Central memory CD4-positive, alpha-beta T cell (primary cell): ENCODE measurements at regions not wholly inside any gene's neighbourhood (a gene's known extent, or its start where the extent isn't known, plus 50 kb on each side); places are given as distances from the start of the nearest gene placed in this dataset.
"Not testable (repeated sequence)": the region's sequence is repeated elsewhere in the genome, so short reads cannot be mapped to it uniquely, and the experiment has no call there.

Experiments
- DNase-seq: peaks from one replicate; pipeline ENCODE4 v3.0.0; 2022

DNA sequence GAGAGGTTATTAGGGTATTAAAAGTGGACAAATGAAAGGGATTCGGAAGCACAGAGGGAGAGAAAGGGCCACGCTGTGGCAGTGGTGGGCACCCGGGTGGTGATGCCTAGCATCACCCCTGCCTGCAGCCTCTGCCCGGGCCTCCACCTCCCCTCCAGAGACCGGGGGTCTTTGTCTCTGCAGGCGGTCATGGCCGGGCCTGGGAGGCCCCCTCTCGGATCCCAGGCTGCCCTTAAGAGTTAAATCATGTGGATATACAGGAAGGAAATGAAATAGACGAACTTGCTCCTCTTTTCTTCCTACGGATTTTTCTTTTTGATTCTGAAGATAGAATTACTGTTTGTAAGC is 319.6 kb downstream of the ZNF536 start:
- DNase-seq: no peak

DNA sequence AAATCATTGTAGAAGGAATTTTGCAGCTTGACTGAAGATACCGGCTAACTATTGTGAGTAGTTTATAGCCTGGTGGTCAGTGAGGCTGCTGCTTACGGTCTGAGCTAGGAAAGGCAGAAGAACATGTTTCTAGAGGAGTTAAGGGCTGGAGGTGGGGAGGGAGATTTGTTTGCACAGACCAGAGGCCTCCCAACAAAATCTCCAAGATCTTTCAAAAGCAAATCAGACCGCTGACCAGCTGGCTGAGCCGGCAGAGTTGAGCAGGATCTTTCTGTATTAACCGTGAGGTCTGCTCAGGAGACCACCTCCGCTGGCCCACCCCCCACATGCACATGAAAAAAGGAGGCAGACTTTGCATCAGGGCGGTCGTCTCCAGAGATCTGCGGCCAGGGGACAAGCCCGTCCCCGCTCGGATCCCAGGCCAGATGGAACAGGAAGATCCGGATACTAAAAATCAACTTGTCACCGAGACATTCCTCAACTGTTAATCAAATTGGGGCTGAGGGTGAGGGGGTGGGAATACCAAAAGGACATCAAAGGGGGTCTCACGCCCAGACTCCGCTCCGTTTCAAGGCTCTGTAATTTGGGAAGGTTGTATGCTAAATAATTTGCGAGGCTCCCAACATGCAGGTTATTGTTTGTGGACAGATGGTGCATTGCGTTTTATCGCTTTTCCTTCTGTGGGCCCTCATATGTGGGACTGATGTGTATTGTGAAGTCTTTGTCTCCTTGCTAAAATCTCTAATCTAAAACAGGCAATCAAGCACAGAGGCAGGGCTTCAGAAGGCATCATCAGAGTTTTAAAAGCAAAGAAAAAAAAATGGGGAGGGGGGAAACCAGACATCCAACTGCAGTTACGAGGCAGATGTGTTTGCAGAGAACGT is 319.0 kb downstream of the ZNF536 start:
- no peak for DNase-seq

DNA sequence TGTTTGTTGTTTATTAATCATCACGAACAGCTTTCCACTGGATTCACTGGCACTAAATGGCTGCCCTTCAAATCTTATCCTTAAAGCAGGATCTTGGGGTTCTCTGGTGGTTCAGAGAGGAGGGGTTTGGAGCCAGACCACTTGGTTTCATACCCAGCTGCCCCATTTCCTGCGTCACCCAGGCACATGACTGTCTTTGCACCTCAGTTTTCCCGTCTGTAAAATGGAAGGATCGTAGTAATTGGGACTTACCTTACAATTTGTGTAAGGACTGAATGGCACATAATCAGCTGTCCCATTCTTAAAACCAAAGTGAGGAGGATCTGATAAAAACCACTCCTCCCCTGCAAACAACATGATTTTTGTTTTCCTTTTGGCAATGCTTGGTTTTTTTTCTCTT is 318.3 kb downstream of the ZNF536 start:
- DNase-seq: no peak

DNA sequence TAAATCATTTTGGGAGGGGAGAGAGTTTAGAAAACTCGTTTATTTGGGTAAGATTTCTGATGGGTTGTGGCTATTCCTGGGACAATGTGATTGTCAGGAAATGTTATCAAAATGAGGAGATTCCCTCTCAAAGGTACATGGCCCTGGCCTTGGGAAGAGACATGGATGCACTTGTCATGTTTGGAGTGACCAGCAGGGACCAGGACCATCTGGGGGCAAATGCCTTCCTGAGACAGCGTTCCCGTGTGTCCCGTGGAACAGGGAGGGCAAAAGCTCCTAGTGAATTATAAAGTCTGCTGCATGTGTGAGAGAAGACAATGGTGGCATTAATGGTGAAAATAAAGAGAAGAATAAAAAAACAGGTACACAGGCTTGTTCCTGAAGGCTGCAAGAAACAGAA is 317.3 kb downstream of the ZNF536 start:
- no peak for DNase-seq

DNA sequence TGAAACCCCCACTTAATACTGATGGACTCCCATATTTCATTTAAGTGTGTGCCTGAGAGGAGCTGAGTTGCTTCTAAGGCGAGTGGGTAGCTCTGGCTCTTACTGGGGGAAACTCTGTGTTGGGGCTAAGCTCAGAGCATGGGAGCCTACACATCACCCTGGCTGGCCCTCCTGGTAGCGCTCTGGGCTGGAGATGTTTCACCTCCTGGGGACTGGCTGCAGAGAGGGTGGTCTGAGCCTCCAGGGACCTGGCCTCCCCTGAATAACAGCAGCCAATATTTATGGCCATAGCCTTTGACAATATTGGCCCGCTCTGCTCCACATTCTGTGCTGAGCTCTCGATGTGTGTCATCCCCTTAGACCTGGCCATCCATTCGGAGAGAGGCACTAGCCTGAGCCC is 316.5 kb downstream of the ZNF536 start:
- DNase-seq: no peak

DNA sequence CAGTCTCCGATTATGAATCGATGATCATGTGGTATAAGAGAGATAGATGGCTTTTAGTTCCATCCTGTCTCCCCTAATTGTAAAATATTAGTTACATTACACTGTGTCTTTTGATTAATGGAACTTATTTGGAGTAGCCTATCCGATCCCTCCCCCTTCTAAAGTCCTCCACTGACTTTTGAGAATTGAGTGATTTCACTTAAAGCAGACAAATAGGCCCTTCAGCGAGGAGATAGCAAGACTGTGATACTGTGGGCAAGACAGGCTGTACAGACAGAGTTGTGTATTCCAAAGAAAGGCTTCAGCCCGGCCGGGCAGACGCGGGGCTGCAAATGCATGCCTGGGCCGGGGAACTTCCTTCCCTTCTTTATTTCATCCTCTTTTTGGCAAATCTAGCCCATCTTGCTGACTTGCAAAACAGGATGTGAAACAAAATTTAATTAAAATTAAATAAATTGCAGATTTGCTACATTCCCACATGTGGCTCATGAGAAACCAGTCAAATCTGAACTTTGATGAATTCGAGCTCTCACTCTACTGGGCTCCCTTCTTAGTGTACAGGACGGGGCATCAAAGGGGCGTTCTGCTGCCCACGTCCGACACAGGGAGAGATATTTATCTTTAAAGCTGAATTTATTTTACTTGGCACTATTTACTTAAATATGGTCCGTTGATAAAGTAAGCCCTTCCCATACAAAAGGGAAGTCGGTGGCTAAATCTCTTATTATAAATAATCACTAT is 314.8 kb downstream of the ZNF536 start:
- DNase-seq: no peak

DNA sequence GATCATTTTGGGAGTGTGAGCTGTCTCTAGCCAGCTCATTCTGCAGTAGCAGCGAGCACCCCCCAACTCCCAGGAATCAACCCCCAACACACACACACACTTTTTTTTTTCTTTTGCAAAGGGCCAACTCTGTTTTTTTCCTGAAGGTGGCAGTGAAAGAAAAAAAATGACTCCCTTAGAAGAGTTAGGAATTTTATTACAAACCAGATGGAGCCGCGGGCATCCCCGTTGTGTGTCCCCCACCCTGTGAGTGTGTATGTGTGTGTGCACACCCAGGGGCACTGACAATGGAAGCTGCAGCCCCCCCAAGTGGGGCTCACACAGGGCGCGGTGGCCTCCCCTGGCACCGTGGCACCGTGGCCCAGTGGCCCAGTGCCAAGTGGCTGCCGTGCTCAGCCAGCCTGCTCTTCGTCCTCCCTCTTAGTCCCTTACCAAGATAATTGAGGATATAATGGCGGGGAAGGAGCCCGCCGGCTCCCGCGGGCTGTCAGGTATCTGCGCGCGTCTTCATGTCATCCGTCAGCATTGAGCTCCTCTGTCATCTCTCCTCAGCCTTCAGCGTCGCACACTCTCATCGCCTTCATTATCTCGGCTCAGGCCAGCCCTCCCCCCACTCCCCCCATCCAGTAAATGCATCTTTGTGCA is 314.1 kb downstream of the ZNF536 start:
- no peak for DNase-seq

DNA sequence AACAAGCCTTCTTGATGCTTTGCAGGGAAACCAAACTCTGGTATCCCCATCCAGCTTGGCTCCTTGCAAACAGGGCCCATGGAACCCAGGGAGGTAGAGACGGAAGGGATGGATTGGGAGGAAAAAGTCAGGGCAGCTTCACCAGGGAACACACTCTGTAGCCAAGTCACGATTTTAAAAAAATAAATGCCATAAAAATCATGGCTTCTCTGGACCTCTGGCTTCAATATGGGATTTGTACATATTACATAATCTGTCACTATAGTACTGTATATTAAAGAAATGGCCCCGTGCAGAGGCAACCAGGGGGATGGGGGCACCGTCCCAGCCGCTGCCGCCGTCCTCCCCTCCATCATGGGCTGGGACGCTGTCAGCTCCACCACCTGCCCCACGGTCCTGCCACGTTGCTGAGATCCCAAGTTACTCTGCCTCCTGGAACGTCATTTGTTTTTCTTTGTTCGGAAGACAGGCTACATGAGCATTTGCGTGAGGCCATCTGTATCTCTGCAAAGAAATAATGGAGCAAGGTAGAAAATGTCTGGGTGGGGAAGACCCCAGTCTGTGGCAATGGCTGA is 313.3 kb downstream of the ZNF536 start:
- no peak for DNase-seq

DNA sequence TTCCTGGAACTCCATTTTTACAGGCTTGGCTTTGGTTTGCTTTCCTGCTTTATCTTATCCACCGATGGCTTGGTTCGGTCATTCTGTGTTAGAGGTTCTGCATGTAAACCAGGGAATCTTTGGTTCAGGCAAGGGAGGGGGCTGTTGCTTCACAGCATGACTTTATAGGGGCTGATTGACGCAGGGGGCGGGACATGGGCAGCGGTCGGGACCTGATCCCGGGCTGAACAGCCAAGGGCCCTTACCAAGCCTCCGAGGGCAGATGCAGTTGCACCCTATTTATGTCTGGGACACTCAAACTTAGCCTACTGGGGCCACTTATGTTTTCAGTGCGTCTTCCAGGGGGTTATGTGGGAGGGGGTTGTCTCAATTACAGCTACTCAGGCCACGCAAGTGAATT is 312.4 kb downstream of the ZNF536 start:
- no peak for DNase-seq

DNA sequence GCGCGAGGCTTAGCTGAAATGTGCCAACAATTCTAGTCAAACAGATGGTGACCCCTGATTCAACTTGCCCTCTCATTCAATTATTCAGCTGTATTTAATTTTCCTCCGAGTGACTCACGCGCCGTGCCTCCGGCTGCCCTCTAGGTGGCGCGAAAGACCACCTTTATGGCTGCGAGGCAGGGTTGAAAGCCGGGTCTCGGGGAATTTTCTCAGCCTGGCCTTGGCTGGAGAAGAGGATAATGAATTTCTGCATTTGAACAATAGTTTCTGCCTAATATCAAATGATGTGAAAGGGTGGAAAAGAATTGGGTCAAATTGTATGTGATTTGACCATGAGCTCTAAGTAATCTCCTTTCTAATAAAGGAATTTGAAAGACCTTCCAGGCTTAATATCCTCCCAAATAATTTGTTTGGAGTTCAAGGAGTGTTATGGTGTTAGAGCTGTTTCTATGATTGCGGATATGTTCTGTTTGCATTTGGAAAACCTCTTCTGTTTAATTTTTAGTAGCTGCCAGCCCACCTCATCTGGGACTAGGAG is 310.9 kb downstream of the ZNF536 start:
- peak; percentile 17 for DNase-seq

DNA sequence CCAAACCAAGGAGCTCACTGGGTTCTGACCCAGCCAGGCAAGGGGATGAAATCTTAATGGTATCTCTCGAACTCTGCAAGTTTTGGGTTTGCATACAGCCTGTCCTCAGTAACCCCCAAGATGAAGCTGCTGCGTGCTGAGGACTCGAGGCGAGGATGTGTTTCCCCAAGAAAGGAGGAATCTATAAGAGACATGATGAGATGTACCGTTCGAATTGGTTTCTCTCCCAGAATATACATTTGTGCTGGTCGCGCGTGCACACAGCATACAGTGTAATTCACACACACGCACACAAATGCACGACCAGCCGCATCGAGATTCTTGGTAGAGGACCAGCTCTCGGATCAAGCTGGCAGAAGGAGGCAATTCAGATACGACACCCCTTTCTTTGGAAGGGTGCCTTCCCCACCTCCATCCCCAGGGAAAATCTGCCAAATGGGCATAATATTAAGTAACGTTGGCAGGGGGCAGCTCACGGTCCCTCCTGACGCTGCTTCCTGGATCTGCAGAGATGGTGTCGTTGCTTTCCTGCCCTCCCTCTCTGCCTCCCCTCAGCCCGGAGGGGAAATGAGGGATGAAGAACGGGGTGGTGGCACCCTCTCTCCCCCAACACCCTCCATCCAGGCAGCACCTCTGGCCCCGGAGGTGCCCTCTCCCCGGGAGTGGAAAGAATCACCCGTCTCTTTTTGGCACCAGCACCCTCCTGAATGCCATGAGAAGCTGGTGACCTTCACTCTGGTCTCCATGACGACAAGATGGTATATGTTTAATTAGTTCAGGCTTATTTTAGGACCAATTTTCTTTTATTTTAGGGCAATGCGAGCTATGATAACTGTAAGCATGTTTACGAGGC is 310.2 kb downstream of the ZNF536 start:
- DNase-seq: no peak

DNA sequence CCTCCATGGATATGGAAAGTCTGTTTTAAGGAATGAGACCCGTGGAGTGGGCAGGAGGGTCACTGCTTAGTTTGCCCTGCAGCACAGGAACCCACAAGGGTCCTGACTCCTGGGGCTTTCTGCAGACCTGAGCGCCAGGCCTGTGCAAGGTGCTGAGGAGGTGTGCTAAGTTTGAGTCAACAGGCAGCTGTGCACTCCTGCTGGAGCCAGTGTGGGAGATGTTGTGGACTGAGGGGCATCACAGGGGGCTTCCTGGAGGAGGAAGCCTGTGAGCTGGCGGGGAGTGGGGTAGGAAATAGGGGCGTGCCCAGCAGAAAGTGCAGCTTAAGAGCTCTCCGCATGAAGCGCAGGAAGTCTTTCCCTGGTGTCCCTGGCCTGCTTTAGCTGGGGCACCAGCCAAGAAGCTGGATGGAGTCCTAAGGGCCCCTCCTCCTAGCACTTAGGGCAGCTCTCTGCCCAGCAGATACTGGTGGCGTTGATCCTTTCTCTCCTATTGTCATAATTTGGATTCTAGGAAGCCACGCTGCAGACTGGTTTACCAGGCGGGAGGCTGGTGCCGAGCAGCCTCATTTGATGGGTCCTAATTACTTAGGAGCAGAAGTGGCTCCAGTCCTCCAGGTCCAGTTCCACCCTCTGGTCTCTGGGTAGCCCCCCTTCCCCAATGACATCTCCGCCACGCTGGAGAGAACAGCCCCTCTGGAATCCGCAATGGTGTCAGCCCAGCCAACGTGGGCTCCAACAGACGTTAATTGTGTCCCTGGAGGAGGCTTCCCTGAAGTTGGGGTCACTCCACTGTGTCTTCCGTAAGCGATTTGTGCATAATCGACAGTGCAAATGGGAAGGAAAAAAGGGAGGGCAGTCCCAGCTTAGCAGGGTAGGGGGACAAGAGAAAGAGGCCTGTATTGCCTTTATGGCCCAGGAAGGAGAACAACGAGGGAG is 309.2 kb downstream of the ZNF536 start:
- no peak for DNase-seq

DNA sequence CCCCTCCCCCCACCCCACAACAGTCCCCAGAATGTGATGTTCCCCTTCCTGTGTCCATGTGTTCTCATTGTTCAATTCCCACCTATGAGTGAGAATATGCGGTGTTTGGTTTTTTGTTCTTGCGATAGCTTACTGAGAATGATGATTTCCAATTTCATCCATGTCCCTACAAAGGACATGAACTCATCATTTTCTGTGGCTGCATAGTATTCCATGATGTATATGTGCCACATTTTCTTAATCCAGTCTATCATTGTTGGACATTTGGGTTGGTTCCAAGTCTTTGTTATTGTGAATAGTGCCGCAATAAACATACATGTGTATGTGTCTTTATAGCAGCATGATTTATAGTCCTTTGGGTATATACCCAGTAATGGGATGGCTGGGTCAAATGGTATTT is 308.2 kb downstream of the ZNF536 start:
- DNase-seq: not testable (repeated sequence)

DNA sequence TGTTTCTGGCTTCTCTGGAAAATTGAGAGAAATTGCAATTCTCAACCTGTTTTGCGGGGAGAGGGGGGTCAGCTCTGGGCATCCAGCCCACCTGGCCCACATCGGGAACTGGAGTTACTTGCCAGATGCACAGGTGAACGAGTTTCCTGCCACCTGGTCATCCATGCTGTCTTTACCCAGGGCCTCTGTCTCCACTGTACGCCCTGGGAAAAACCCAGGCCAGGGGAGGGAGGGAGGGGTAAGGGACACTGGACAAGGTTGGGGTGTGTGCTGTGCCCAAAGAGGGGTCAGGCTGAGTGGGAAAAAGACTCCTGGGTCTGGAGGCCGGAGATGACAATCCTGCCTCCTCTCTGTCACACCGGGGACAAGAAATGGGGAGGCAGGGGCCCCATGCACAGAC is 307.6 kb downstream of the ZNF536 start:
- DNase-seq: no peak

DNA sequence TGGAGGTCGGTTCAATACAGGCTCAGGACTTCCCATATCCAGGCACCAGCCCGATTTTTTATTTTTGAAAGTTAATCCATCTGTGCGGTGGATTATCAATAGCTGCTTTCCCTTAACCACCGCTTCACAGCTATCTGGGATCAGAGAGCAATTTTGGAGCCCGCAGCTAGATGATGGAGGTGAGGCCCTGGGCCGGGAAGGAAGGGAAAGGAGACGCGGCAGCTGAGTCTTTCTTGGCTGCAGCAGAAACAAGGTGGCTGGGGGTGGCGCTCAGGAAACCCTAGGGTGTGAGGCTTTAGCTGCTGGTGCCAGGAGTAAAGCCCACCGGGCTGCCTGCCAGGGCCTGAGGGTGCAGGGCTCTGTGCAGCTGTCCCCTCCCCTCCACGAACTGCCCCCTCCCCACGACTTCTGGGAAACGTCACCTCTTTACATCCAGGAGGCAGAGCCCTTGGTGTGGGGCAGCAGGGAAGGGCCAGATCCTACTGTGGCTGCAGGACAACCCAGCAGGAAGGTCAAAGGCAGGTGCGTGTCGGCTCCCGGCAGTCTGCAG is 307.0 kb downstream of the ZNF536 start:
- no peak for DNase-seq

DNA sequence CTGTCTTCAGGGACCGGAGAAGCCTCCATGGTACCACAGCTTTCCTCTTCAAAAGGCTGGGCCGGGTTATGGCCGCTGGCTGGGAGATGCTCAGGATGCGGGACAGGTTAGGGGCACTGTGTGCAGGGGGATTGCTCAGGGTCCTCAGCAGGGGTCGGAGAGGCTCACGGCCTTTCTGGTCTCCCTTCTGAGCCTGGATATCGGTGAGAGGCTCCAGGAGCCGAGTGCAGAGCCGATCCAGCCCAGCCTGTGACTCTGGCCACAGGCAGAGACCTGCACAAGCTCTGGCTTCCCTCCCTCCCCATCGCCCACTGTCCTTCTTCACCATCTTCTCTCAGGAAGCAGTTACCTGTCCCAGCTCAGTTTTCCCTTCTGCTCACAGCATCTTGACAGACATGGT is 306.0 kb downstream of the ZNF536 start:
- DNase-seq: no peak

DNA sequence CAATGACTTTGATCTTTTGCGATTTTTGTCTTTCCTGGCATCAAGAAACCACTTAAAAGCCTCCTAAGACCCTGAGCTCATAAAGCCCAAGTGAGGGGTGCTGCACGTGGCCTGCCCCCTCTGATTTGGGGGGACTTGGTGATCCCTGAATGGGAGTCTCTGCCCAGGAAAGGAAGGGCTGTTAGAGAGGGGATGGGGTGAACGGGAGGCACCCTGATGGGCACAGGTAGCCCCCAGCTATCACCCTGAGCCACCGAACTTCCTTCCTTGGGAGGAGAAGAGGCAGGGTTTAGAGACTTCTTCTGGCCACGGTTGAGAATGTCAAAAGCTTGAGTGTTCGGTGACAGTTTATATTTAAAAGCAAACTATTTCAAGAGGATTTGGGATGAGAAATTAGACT is 305.5 kb downstream of the ZNF536 start:
- no peak for DNase-seq

DNA sequence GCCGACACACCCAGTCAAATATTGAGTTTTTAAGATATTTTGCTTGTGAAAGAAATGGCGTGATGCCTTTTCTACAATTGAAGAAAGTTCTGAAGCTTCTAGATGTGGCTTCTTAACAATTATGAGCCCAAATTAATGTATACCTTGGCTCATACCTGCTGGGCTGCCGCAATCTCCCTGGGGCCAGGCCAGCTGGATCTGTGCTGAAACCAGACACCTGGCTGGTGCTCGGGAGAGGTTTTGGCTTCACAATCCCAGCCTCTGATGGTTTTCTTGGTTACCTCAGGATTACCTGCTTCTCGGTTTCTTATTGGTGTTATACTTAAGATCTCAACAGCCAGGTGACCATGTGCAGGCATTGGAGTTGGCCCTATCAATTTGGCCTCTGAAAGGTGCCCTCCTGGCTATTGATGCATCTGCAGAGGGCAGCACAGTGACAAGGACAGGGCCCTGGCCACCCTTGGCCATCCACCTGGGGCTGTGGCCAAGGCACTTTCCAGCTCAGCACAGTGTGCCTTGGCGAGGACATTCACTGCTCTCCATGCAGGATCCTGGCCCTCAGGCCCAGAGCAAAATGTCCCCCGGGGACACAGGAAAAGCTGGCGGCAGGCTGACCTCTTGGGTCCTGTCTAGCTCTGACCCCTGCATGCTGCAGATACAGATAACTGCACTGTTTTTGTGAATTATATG is 305.0 kb downstream of the ZNF536 start:
- DNase-seq: no peak

DNA sequence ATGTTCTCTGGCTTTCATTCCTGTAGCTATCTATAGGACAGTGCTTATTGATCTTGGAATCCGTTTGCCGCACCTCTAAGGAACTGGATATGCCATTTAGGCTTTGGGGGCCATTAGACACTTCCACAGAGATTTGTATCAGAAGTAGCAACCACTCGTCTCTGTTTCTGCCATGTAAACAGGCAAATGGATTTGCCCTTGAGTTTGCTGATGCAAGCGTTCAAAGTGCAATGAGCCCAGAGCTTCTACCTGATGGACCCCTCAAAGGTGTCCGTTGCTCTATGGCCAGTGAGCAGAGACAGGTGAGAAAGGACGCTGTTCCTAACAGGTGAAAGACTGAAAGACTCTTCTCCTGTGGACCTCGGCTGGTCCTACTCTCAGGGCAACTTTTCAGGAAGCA is 302.9 kb downstream of the ZNF536 start:
- DNase-seq: no peak

DNA sequence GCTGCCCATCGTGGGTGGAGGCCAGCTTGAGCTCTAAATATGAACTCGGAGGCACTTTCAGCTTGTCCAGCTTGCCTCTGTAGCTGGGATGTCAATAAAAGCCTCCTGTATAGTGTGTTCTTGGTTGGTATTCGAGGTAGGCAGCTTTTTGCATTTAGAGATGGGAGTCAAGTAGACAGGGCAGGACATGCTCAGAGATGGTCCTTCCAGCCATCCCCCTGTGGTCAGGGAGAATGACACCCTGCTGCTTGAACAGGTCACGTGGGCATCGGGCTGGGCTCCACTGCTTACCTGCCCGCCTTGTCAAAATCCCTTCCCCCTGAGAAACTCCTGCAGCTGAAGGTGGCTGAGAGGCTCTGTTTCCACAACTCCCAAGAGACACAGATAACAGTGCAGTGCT is 302.5 kb downstream of the ZNF536 start:
- DNase-seq: no peak
